ELR (cell line): ENCODE measurements at regions not wholly inside any gene's neighbourhood (a gene's known extent, or its start where the extent isn't known, plus 50 kb on each side); places are given as distances from the start of the nearest gene placed in this dataset.
"Not testable (repeated sequence)": the region's sequence is repeated elsewhere in the genome, so short reads cannot be mapped to it uniquely, and the experiment has no call there.

ENCODE experiments used
- DNase-seq: peaks from one replicate; pipeline ENCODE4 v3.0.0-alpha.2; 2015; ENCODE audit warnings: low read depth

DNA sequence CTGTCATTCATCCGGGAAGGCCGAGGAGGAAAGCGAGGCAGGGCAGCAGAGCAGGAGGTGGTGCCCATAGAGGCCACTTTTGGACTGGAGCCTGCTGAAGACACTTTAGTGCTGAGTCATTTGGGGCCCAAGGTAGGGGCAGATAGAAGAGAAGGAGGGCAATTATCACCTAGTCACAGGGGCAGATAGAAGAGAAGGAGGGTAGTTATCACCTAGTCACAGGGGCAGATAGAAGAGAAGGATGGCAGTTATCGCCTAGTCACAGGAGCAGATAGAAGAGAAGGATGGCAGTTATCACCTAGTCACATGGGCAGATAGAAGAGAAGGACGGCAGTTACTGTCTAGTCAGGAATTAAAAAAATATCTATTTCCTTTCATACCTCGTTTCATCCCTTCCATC lies 1372.6 kb downstream of the FOXD4L5 start:
- DNase-seq, result not testable (repeated sequence)

DNA sequence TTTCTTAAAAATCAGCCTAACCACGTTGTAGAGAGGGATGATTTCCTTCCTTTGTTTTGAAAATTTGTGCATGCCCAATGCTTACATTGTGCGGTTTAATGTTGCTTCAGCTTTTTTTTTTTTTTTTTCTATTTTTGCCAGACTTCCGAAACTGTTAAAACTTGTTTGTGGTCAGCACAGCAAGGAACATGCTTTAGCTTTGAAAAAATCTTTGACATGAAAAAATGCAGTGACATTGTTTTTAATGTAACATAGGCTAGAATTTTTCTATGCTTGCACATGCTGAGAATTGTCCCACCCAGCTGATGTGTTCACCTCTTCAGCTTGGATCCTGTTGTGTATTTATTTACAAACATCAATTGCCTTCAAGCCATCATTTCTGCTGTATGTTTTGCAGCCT lies 1375.9 kb downstream of the FOXD4L5 start:
- not testable (repeated sequence) for DNase-seq

DNA sequence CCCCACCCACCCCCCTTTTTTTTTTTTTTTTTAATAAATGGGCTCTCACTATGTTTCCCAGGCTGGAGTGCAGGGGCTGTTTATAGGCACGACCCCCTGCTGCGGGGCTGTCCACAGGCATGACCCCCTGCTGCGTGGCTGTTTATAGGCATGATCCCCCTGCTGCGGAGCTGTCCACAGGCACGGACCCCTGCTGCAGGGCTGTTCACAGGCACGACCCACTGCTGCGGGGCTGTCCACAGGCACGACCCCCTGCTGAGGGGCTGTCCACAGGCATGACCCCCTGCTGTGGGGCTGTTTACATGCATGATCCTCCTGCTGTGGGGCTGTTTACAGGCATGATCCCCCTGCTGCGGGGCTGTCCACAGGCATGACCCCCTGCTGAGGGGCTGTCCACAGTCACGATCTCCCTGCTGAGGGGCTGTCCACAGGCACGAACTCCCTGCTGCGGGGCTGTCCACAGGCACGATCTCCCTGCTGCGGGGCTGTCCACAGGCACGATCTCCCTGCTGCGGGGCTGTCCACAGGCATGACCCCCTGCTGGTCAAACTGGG lies 1385.3 kb downstream of the FOXD4L5 start:
- not testable (repeated sequence) for DNase-seq

DNA sequence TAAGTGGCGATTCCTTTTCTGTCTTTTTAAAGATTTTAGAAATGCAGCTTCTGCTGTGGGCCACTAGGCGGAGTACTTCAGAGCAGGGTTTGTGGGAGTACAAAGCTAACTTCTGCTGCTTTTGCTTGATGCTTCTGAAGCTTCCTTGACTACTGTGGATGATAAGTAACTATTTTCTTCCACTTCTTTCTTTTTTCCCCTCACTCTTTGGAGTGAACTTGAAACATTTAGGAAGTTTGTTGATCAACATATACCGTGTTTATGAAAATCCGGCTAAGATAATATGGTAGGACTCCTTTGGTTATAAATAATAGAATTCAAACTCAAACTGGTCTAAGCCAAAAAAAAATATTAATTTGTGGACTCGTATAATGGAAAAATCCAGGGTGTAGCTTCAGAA lies 1403.6 kb downstream of the FOXD4L5 start:
- not testable (repeated sequence) for DNase-seq

DNA sequence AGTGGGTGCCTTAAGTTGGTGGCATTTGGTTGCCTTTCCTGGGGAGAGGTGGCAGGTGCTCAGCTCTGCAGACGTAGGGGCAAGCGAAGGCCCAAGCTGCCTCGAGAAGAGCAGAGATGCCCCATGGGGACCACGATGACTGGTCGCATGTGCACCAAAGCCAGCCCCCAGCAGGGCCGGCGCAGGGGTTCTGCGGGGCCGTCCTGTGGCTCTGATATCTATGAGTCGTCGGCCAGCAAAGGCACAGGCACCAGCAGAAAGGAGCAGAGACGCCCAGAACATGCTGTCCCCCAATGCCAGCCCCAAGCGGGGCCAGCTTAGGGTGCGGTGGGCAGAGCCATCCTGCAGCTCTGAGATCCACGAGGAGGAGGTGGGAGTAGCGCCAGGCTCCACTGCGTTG lies 1408.6 kb downstream of the FOXD4L5 start:
- not testable (repeated sequence) for DNase-seq

DNA sequence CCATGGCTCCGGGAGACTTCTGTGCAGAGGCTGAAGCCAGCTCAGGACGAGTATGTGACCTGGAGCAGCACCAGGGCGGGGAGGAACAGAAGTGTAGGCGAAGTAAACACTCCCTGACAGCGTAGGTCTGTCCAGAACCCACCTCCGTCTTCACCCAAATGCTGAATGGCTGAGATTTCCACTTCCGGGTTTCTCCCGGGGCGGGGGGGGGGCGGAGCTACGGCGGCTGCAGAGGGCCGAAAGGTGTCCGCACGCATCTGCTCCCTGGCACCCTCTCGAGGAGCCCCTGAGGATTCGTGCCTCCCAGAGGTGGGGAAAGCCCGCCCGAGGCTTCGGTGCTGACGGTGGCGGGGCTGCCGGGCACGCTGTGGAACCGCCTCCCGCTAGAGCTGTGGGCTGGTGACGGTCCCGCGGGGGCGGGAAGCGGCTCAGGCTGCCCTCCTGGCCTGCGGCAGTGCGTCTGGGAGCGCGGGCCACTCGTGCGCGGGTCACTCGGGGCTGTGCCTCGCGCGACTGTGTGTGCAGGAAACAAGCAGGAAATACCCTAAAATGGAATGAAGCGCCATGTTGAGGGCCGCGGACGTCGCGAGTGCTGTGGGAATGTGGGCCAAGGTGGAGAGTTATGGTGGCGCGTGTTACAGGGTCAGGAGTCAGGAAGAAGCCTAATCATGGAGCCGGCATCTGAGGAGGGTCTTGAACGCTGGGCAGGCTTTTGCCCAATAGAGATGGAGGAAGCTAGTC lies 1425.4 kb downstream of the FOXD4L5 start:
- DNase-seq, result peak; percentile 26

DNA sequence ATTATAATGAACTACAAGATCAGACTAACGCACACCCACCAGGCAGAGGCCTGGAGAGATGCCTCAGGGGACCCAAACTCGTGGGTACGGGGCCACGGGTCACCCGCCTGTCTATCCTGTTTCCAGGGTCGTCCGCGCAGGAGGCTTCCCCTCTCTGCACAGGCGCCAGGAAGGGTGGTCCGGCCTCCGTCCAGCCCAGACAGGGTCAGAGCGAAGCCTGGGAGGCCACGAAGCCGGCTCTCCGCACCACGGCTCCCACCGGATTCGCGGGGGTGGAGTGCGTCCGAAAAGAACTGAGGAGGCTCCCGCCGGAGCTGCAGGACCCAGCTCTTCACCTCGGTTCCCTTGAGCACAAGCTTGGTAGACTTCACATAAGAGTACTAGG lies 1425.9 kb downstream of the FOXD4L5 start:
- not testable (repeated sequence) for DNase-seq

DNA sequence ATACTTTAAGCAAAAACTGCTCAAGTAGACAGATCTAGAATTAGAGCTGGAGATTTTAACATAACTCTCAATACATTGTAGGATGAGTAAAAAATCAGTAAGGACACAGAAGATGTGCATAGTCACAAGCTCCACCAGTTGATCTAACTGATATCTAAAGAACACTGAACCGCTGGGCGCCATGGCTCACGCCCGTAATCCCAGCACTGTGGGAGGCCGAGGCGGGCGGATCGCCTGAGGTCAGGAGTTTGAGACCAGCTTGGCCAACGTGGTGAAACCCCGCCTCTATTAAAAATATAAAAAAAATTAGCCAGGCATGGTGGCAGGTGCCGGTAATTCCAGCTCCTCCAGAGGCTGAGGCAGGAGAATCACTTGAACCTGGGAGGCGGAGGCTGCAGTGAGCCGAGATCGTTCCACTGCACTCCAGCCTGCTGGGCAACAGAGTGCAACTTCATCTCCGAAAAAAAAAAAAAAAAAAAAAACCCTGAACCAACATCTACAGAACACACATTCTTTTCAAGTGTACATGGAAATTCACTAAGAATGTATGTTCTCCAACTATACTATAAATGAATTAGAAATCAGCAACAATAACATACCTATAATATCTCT lies 1431.8 kb downstream of the FOXD4L5 start:
- not testable (repeated sequence) for DNase-seq

DNA sequence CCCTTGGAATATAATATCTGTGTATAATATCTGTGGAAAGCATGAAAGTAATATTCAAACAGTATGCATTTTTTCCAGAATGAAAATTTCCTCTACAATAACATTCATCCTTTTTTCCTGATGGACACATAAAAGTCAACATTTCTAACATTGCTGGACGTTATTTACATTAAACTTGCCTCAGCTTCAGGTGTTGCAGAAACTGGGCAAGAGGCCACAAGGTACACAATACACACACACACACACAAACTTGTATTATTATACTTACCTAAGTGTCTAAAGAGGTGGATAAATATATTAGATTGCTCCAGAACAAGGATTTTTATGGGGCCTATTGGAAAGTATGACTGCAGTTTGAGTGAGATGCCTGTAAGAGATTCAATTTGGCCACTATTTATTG lies 1460.2 kb downstream of the FOXD4L5 start:
- not testable (repeated sequence) for DNase-seq

DNA sequence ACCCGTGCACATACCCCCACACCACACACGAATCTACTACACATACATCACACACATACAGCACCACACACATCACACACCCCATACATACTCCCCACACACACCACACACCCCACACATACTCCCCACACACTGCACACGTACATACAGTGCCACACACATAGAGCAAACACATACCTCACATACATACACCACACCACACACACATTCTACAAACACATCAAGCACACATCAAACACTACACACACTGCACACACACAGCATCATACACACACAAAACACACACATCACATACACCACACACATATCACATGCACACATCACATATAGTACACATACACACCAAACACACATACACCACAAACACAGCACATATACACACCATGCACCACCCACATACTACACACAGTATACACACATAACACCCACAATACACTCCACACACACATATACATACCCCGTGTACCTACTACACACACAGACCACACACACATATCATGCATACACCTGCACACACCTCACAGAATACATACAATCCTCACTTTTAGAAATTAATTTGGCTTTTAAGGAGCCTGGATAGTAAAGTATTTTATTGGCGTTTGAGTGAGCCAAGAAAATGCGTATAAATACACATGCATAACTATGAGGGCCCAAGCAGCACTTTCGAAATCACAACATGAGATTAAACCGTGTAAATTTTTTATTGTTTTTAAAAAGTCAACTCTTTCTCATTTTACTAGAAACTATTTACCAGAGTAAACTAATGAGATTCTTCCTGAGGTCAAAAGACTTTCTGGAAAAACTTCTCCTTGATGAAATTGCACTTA lies 1461.4 kb downstream of the FOXD4L5 start:
- DNase-seq, result not testable (repeated sequence)

DNA sequence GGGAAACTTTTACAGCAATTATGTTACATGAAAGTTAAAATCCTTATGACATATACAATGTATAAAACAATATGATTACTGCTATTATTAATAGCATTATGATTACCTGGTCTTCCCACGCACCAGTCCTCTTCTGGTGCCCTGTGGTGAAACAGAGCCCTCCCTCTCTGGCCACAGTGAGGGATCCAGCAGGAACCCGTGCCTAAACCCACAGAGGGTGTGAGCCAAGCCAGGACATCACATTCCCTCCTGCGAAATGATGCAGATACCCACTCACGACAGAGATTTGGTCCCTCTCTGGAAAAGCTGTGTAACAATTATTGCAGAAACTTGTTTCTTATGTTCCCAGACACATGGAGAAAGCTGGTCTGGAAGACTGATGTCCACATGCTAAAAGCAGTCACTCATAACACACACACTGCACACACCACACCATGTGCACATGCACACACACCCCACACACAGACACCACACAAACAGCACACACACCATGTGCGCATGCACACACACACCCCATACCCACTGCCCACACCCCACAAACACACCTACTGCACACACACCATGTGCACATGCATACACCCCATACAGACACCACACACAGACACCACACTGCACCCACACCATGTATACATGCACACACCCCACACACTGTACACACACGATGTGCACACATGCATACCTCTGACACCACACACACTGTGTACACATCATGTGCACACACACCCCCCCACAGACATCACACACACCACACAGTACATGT lies 1462.2 kb downstream of the FOXD4L5 start:
- DNase-seq, result not testable (repeated sequence)

DNA sequence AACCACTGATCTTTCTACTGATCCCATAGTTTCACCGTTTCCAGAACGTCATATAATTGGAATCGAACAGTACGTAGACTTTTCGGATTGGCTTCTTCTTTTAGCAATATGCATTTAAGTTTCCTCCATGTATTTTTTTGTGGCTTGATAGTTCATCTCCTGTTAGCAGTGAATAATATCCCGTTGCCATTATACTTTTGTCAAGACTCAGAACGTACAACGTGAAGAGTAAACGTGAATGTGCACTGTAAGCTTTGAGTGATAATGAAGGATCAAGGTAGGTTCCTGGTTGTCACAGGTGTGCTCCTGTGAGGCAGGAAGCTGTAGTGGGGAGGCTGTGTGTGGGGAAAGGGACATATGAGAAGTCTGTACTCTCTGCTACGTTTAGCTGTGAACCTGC lies 1463.7 kb downstream of the FOXD4L5 start:
- DNase-seq, result not testable (repeated sequence)

DNA sequence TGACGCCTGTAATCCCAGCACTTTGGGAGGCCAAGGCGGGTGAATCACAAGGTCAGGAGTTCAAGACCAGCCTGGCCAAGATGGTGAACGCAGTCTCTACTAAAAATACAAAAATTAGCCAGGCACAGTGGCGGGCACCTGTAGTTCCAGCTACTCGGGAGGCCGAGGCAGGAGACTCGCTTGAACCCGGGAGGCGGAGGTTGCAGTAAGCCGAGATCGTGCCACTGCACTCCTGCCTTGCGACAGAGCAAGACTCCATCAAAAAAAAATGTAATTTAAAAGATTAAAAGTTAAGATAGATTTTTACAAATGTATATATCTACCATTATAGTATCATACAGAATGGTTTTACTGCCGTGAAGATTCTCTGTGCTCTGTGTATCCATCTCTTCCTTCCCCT lies 1464.1 kb downstream of the FOXD4L5 start:
- not testable (repeated sequence) for DNase-seq

DNA sequence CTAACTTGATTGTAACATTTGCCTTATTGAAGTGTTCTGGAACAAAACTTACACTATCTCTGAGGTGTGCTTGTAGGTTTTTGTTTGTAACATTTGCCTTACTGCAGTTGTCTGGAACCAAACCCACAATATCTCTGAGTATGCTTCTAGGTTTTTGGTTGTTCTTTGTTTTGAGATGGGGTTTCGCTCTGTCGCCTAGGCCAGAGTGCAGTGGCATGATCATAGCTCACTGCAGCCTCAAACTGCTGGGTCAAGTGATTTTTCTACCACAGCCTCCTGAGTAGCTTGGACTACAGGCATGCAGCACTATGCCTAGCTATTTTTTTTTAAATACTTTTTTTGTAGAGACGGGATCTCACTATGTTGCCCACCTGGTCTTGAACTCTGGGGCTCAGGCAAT lies 1464.6 kb downstream of the FOXD4L5 start:
- DNase-seq, result not testable (repeated sequence)

DNA sequence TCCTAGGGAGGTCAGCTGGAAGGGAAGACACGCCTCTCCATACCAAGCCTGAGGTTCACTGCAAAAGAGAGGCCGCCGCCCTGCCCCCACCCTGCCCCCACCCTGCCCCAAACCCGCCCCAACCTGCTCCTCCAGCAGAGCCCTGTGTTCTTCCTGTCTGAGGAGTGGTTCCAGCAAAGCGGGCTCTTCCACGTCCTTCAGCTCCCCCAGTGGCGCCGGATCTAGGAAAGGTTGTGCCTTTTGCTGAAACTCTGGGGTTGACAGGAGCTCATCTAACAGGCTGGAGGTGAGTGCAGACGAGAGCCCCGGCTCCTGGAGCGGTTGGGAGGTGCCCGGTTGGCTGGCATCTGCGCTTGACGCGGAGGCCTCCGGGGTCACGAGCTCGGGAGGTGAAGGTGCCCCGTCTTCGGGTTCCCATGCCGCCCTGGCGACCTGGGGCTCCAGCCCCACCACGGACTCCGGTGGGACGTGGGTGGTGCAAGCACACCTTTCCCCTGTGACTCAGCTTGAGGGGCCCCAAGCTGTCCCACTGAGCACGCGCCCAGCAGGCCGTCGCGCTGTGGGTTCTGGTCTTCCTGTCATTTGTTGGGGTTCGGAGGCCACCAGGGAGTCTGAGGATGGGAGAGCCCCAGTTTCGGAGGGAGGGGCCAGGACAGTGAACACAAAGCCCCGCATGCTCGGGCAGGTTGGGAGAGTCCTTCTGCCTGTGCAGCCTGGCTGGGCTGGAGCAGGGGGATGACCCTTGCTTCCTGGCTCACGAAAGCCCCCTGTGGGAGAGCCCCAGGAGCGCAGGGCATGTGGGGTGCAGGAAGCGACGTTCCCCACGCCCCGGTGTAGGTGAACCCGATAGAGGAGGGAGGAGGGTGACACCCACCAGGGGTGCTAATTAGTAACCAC lies 1467.1 kb downstream of the FOXD4L5 start:
- peak; percentile 20 for DNase-seq

DNA sequence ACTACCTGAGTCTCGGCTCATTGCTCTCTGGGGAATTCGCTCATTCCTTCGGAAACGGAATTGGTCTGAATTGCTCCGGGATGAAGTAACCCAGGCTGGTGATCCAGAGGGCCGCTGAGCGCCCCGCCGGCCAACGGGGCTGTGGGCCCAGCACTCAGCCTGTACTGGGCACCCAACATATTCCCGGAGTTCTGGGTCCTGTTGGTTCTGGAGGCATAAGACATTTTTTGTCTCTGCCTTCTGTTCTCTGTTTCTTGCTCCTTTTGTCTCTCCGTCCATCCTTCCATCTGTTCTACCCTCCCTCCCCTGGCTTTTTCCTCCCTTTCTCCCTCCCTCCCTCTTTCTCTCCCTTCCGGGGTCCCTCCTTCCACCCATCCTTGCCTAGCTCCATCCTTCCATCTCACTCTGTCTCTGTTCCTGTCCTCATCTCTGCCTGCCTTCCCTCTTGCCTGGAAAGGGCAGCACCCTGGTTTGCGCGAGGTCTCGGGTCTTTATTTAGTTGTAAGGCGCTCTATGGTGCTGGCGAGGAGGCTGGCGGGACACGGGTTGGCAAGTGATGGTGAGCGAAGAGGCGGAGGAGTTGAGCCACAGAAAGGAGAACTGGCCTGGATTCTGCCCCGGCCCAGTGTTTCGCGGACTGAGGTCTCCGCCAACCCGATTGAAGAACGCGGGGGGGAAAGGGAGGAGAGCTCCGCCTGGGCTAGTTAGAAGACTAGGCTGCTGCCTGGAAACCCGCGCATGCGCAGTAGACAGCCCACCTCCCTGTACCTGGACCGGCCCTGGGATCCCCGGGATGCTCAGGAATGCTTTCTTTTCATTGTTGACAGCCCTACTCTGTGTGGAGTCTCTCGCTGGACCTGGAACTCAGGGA lies 1468.0 kb downstream of the FOXD4L5 start:
- peak; percentile 88 for DNase-seq

DNA sequence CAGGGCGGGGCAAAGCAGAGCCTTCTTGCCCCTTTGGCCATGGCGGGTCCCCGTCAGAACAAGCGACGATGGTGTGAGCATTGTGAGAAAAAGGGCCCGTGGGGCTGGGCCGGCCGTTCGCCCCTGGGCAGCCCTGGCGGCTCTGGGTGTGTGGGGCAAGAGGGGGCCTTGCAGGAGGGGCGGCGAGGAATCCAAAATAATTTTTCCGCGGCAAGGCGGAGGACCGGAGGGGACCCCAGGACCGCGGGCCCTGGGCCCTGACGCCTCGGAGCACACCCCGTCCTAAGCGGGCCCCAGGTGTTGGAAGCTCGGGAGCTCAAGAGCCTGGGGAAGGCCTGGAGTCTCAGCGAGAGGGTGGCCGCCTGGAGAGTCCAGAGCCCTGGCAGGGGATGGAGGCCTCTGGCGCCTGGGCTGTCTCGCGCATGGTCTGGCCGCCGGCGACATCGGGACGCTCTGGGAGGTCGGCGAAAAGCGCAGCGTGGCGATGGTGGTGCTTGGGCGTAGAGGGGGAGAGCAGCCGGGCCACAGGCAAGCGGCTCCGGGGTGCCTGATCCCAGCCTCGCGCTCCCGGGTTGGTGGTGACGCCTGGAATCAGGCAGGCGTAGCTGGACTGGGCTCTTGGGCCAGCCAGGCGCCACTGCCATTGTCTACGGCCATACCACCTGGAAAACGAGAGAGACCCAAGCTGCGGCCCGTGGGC lies 1469.9 kb downstream of the FOXD4L5 start:
- not testable (repeated sequence) for DNase-seq

DNA sequence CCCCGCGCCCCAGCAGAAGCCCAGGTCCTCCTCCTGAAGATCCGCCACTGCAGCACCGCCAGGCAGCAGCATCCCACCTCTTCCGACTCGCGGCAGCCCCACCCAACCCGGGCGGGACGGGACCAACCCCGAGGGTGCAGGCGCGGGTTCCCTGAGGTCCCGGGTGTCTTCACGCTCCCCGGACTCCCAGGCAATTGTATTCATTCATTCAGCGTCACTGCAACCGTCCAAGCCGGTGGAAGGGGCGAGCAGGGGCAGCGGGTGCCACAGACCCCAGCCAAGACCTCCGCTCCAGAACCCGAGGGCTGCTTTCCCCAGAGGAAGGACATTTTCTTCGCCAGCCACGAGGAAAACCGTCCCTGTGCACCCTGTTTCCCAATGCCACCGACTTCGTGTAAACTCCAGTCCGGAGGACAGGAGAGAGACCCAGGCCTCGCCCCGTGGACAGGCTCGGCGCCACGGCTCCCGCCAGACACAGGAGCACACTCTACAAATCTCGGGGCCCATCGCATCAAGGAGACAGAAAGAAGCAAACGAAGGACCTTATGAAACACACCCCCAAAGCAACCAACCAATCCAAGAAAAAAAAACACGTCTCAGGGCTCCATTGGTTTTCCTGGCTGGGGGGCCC lies 1471.5 kb downstream of the FOXD4L5 start:
- DNase-seq, result not testable (repeated sequence)

DNA sequence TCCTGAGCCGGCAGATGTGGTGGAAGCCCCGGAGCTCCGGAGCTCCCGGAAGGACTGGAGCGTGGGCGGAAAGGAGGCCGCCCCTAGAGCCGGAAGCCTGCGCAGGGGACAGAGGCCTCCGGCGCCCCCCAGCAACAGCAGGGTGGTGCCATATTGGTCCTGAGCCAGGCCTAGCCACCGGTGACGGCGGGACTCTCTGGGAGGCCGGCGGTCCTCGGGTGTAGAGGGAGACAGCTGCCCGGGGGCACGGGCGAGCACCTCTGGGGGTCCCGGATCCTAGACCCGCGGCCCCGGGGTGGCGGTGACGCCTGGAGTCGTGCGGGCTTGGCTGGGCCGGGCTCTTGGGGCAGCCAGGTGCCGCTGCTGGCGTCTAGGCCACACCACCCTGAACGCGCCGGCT lies 1472.2 kb downstream of the FOXD4L5 start:
- DNase-seq, result not testable (repeated sequence)
